HCT116 (cell line): ENCODE measurements at regions not wholly inside any gene's neighbourhood (a gene's known extent, or its start where the extent isn't known, plus 50 kb on each side); places are given as distances from the start of the nearest gene placed in this dataset.

ENCODE experiments used
- ATAC-seq: fragments of 200-7000 bp; cut with Tn5 transposase; 2 replicates; pipeline ENCODE4 v1.9.1; 2020; ENCODE audit warnings: mild to moderate bottlenecking, moderate library complexity
- BruUV-seq: library from RNA; stranded (reverse); fragments of 400-500 nt; replicated peaks from 2 replicates; lab custom pipeline; 2021; lab: Mats Ljungman, UMichigan
- CTCF ChIA-PET: fragments of 300-600 bp; sonication (Branson Sonifier 250); formaldehyde crosslinking; loops from one replicate; lab custom pipeline; 2021; ENCODE audit warnings: antibody characterized with exemption; lab: Charles Lee
- POLR2A ChIA-PET: fragments of 300-600, 350-600 bp; sonication (Branson Sonifier 250); formaldehyde crosslinking; loops from one replicate; lab custom pipeline; 2021; ENCODE audit warnings: antibody characterized with exemption; lab: Charles Lee
- RAD21 ChIA-PET, 2 experiments: fragments of 300-600 bp; sonication (Branson Sonifier 250); formaldehyde crosslinking; loops; one replicate each; lab custom pipeline; 2023; ENCODE audit warnings: low total read pairs in 2 of 2; ENCODE audit not compliant: uncharacterized antibody in 2 of 2, unreplicated experiment in 2 of 2, low non-redundant PET in 1 of 2; lab: Charles Lee
- DNase-seq: peaks from one replicate; pipeline ENCODE4 v3.0.0-alpha.2; 2010; ENCODE audit warnings: low read depth, low spot score
- H2AFZ ChIP-seq: fragments of 200-600 bp; shearing (Covaris generic), sonication (generic); 2 replicates; pipeline ENCODE4 v1.6.1; 2017; ENCODE audit warnings: low read depth, mixed run types, mixed read lengths, antibody characterized with exemption, low read length; ENCODE audit not compliant: poor library complexity, severe bottlenecking
- H3K27ac ChIP-seq: 2 replicates; pipeline ENCODE4 v1.5.1; 2012; ENCODE audit warnings: low read depth, low read length
- H3K27me3 ChIP-seq: fragments of 200-600 bp; sonication (generic); 2 replicates; pipeline ENCODE4 v1.6.1; 2016; ENCODE audit warnings: mixed run types, low read length, mixed read lengths; ENCODE audit not compliant: insufficient read depth
- H3K36me3 ChIP-seq, 2 experiments: fragments of 200-500 bp in 1 of 2; fragments of 200-600 bp in 1 of 2; sonication (Bioruptor generic) in 1 of 2; sonication (generic) in 1 of 2; 2 replicates each; pipeline versions ENCODE4 v1.5.1 to v1.6.1; 2014 to 2016; ENCODE audit warnings: low read length in 2 of 2, inconsistent platforms in 1 of 2, mixed read lengths in 1 of 2, mixed run types in 1 of 2; ENCODE audit not compliant: insufficient read depth in 2 of 2, control insufficient read depth in 1 of 2
- H3K4me1 ChIP-seq, 2 experiments: fragments of 200-600 bp in 1 of 2; sonication (generic) in 1 of 2; 2 replicates each; pipeline versions ENCODE4 v1.5.1 to v1.6.1; 2012 to 2017; ENCODE audit warnings: low read length in 2 of 2, inconsistent platforms in 1 of 2, mild to moderate bottlenecking in 1 of 2, mixed read lengths in 1 of 2, mixed run types in 1 of 2, moderate library complexity in 1 of 2; ENCODE audit not compliant: insufficient read depth in 2 of 2, control insufficient read depth in 1 of 2
- H3K4me2 ChIP-seq: fragments of 200-600 bp; sonication (generic); 2 replicates; pipeline ENCODE4 v1.6.1; 2017; ENCODE audit warnings: mixed run types, low read length, mixed read lengths
- H3K4me3 ChIP-seq, 2 experiments: fragments of 200-600 bp in 1 of 2; sonication (generic) in 1 of 2; replicated peaks in 1 of 2; 2 replicates each; pipeline ENCODE4 v1.5.1; 2011 to 2016; ENCODE audit warnings: low read length in 2 of 2, control low read depth in 1 of 2, low read depth in 1 of 2, mild to moderate bottlenecking in 1 of 2, mixed read lengths in 1 of 2, mixed run types in 1 of 2
- H3K79me2 ChIP-seq: fragments of 200-600 bp; sonication (generic); 2 replicates; pipeline ENCODE4 v1.6.1; 2017; ENCODE audit warnings: mild to moderate bottlenecking, mixed run types, low read length, moderate library complexity, mixed read lengths; ENCODE audit not compliant: insufficient read depth
- H3K9ac ChIP-seq: fragments of 200-600 bp; sonication (generic); 2 replicates; pipeline ENCODE4 v1.6.1; 2016; ENCODE audit warnings: low read length, mixed read lengths
- H3K9me2 ChIP-seq: fragments of 200-600 bp; sonication (generic), shearing (Covaris generic); 2 replicates; pipeline ENCODE4 v1.6.1; 2017; ENCODE audit warnings: mixed run types, mild to moderate bottlenecking, moderate library complexity; ENCODE audit not compliant: insufficient read depth
- H3K9me3 ChIP-seq, 2 experiments: fragments of 200-500 bp in 1 of 2; fragments of 200-600 bp in 1 of 2; sonication (Bioruptor generic) in 1 of 2; sonication (generic) in 1 of 2; 2 replicates each; pipeline ENCODE4 v1.6.1; 2014 to 2017; ENCODE audit warnings: low read length in 2 of 2, mixed read lengths in 2 of 2, inconsistent platforms in 1 of 2, low read depth in 1 of 2, mild to moderate bottlenecking in 1 of 2, mixed run types in 1 of 2, moderate library complexity in 1 of 2; ENCODE audit not compliant: control insufficient read depth in 1 of 2, insufficient read depth in 1 of 2
- H4K20me1 ChIP-seq: fragments of 200-600 bp; sonication (generic), shearing (Covaris generic); 2 replicates; pipeline ENCODE4 v1.6.1; 2017; ENCODE audit warnings: mixed run types, mild to moderate bottlenecking, moderate library complexity; ENCODE audit not compliant: insufficient read depth
- ATF3 ChIP-seq: IDR thresholded peaks from 2 replicates; pipeline ENCODE4 v1.6.1; 2012
- CBX3 ChIP-seq: IDR thresholded peaks from 2 replicates; pipeline ENCODE4 v1.6.1; 2012; ENCODE audit warnings: low read depth
- CEBPB ChIP-seq: IDR thresholded peaks from 2 replicates; pipeline ENCODE4 v1.6.1; 2012; ENCODE audit warnings: low read depth
- EGR1 ChIP-seq: IDR thresholded peaks from 2 replicates; pipeline ENCODE4 v1.6.1; 2012; ENCODE audit warnings: low read depth
- EZH2phosphoT487 ChIP-seq: fragments of 200-600 bp; IDR thresholded peaks from 2 replicates; pipeline ENCODE4 v1.6.1; 2018; ENCODE audit warnings: antibody characterized with exemption, borderline replicate concordance
- FOSL1 ChIP-seq: IDR thresholded peaks from 2 replicates; pipeline ENCODE4 v1.6.1; 2012; ENCODE audit warnings: low read depth
- JUND ChIP-seq: IDR thresholded peaks from 2 replicates; pipeline ENCODE4 v1.6.1; 2012
- SIN3A ChIP-seq: IDR thresholded peaks from 2 replicates; pipeline ENCODE4 v1.6.1; 2012; ENCODE audit warnings: low read depth
- SP1 ChIP-seq: IDR thresholded peaks from 2 replicates; pipeline ENCODE4 v1.6.1; 2012; ENCODE audit warnings: low read depth
- TCF7L2 ChIP-seq: IDR thresholded peaks from 2 replicates; pipeline ENCODE4 v1.7.0; 2011; ENCODE audit warnings: borderline replicate concordance, inconsistent platforms; ENCODE audit not compliant: insufficient read depth, insufficient read length; ENCODE audit errors: extremely low read depth
- ZFX ChIP-seq: fragments of 450-650 bp; IDR thresholded peaks from 2 replicates; pipeline ENCODE4 v1.6.1; 2017
- ZNF274 ChIP-seq: fragments of 200-500 bp; sonication (Bioruptor generic); IDR thresholded peaks from 2 replicates; pipeline ENCODE4 v1.6.1; 2014; ENCODE audit warnings: mild to moderate bottlenecking, low read depth, low read length, inconsistent platforms
- intact Hi-C: fragments of 100-400 bp; cut with micrococcal nuclease; formaldehyde crosslinking; loops from 2 replicates; pipeline ENCODE4 v1.10.0; 2022
- TF ChIP-seq, protein P1 (sequence below): IDR thresholded peaks from 2 replicates; pipeline ENCODE4 v1.6.1; 2012; ENCODE audit warnings: low read depth
- TF ChIP-seq, protein P2 (sequence below), 3 experiments: fragments of 200-600 bp in 1 of 3; sonication (generic) in 1 of 3; IDR thresholded peaks in 2 of 3; conservative IDR thresholded peaks in 1 of 3; 2 replicates each; pipeline ENCODE4 v1.5.1; 2012 to 2017; ENCODE audit warnings: low read depth in 2 of 3, low read length in 2 of 3, antibody characterized with exemption in 1 of 3, borderline replicate concordance in 1 of 3, control low read depth in 1 of 3, mild to moderate bottlenecking in 1 of 3, mixed read lengths in 1 of 3, mixed run types in 1 of 3, moderate library complexity in 1 of 3; ENCODE audit not compliant: insufficient read depth in 1 of 3

DNA sequence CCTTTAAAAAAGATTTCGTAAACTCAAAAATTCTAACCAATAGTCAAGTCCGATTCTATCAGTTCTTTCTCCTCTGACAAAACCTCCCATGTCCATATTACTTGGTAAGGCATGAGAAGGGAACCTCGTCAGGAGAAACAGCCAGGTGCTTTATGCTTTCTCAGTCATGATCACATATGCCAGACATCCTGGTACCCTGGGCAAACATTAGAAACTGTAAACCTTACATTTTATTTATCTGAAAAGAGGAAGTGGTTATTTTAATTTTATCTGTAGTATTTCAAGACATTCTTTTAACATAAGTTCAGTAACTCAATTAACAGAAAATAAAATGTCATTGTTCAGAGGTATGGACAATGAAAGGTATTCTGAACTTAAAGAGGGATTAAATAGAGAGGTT is 474.8 kb upstream of the GBE1 start:
- H3K27ac ChIP-seq, result no peak overlapping the region
- intact Hi-C loops, result no loop called here
- DNase-seq (no peak), ATAC-seq (no peak)
- RAD21 ChIA-PET, result no interaction called here
- no TSS peak for BruUV-seq
- H3K9ac ChIP-seq, result no peak overlapping the region
- POLR2A ChIA-PET, result no interaction called here
- H2AFZ ChIP-seq, result no peak overlapping the region
- H4K20me1 ChIP-seq, result no peaks in the 10 kb centered on the region
- no peaks in the 10 kb centered on the region for H3K4me1 ChIP-seq
- no peaks in the 10 kb centered on the region for H3K27me3 ChIP-seq
- no peaks in the 10 kb centered on the region for H3K79me2 ChIP-seq
- H3K36me3 ChIP-seq, result no peaks in the 10 kb centered on the region
- no peak overlapping the region for H3K4me2 ChIP-seq
- H3K9me3 ChIP-seq, result no peaks in the 10 kb centered on the region
- CTCF ChIA-PET, result no interaction called here
- H3K9me2 ChIP-seq, result no peaks in the 10 kb centered on the region
- no peak overlapping the region for H3K4me3 ChIP-seq
- TF ChIP-seq TCF7L2 (no peak), FOSL1 (no peak)

DNA sequence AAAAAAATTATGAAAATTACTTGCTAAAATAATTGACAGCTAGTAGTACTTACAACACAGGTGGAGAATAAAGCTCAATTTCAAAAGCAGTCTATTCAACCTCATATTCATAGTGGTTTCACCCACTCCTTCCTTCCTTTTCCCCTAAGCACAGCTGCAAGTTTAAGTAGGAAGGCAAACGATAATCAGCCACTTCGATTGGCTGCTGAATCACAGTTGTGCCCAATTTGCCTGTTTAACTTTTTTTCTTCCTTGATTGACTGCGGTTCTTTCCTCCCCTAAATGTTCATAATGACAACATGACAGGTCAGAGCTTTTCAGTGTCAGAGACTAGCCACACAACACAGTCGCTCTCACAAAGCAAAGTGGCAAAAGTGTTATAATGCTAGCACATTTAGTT is 468.0 kb upstream of the GBE1 start:
- H3K9me3 ChIP-seq, result no peaks in the 10 kb centered on the region
- H2AFZ ChIP-seq, result no peak overlapping the region
- no peak overlapping the region for H3K9ac ChIP-seq
- intact Hi-C loops, result no loop called here
- no peaks in the 10 kb centered on the region for H4K20me1 ChIP-seq
- CTCF ChIA-PET, result no interaction called here
- TF ChIP-seq JUND (no peak), CBX3 (no peak), ZNF274 (no peak), TCF7L2 (no peak), EGR1 (no peak), CEBPB (no peak), ZFX (no peak), EZH2phosphoT487 (no peak), SP1 (no peak), ATF3 (no peak), SIN3A (no peak)
- TF ChIP-seq, protein P1, sequence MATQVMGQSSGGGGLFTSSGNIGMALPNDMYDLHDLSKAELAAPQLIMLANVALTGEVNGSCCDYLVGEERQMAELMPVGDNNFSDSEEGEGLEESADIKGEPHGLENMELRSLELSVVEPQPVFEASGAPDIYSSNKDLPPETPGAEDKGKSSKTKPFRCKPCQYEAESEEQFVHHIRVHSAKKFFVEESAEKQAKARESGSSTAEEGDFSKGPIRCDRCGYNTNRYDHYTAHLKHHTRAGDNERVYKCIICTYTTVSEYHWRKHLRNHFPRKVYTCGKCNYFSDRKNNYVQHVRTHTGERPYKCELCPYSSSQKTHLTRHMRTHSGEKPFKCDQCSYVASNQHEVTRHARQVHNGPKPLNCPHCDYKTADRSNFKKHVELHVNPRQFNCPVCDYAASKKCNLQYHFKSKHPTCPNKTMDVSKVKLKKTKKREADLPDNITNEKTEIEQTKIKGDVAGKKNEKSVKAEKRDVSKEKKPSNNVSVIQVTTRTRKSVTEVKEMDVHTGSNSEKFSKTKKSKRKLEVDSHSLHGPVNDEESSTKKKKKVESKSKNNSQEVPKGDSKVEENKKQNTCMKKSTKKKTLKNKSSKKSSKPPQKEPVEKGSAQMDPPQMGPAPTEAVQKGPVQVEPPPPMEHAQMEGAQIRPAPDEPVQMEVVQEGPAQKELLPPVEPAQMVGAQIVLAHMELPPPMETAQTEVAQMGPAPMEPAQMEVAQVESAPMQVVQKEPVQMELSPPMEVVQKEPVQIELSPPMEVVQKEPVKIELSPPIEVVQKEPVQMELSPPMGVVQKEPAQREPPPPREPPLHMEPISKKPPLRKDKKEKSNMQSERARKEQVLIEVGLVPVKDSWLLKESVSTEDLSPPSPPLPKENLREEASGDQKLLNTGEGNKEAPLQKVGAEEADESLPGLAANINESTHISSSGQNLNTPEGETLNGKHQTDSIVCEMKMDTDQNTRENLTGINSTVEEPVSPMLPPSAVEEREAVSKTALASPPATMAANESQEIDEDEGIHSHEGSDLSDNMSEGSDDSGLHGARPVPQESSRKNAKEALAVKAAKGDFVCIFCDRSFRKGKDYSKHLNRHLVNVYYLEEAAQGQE, result no peak
- TF ChIP-seq, protein P2, sequence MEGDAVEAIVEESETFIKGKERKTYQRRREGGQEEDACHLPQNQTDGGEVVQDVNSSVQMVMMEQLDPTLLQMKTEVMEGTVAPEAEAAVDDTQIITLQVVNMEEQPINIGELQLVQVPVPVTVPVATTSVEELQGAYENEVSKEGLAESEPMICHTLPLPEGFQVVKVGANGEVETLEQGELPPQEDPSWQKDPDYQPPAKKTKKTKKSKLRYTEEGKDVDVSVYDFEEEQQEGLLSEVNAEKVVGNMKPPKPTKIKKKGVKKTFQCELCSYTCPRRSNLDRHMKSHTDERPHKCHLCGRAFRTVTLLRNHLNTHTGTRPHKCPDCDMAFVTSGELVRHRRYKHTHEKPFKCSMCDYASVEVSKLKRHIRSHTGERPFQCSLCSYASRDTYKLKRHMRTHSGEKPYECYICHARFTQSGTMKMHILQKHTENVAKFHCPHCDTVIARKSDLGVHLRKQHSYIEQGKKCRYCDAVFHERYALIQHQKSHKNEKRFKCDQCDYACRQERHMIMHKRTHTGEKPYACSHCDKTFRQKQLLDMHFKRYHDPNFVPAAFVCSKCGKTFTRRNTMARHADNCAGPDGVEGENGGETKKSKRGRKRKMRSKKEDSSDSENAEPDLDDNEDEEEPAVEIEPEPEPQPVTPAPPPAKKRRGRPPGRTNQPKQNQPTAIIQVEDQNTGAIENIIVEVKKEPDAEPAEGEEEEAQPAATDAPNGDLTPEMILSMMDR (IDR thresholded peaks at IDR 0.05 in 2 of 3, conservative IDR thresholded peaks at IDR 0.05 in 1 of 3; ENCODE audit: borderline replicate concordance in 1 of 3, insufficient read depth in 1 of 3, low read depth in 2 of 3, low read length in 2 of 3), result no peak
- no peaks in the 10 kb centered on the region for H3K9me2 ChIP-seq
- no peaks in the 10 kb centered on the region for H3K79me2 ChIP-seq
- no peak for DNase-seq
- no peak overlapping the region for H3K4me2 ChIP-seq
- RAD21 ChIA-PET, result no interaction called here
- H3K4me3 ChIP-seq, result no peak overlapping the region
- no peaks in the 10 kb centered on the region for H3K36me3 ChIP-seq
- no peaks in the 10 kb centered on the region for H3K4me1 ChIP-seq
- POLR2A ChIA-PET, result no interaction called here
- ATAC-seq, result no peak
- BruUV-seq, result no TSS peak
- H3K27ac ChIP-seq, result no peak overlapping the region
- H3K27me3 ChIP-seq, result no peaks in the 10 kb centered on the region
